ENCODE measurements at regions not wholly inside any gene's neighbourhood (a gene's known extent, or its start where the extent isn't known, plus 50 kb on each side); places are given as distances from the start of the nearest gene placed in this dataset.

DNA sequence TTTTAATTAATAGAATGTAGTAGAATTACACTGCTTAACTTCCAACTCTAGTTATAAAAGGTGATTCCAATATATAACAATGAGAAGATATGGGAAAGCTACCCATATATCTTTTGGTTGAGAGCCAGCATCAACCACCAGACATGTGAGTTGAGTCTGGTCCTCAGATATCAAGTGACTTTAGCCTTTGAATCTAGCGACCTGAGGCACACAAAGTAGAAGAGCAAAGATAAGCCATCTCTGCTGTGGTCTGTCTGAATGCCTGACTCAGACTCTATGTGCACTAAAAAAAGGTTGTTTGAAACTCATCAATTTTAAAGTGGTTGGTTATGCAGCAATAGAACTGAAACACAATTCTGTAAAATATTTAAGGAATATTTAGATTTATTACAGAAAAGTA is 492.5 kb upstream of the SOX9 start:
- no peak overlapping the region for H2AFZ ChIP-seq
- TF ChIP-seq, protein P1, sequence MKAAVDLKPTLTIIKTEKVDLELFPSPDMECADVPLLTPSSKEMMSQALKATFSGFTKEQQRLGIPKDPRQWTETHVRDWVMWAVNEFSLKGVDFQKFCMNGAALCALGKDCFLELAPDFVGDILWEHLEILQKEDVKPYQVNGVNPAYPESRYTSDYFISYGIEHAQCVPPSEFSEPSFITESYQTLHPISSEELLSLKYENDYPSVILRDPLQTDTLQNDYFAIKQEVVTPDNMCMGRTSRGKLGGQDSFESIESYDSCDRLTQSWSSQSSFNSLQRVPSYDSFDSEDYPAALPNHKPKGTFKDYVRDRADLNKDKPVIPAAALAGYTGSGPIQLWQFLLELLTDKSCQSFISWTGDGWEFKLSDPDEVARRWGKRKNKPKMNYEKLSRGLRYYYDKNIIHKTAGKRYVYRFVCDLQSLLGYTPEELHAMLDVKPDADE (IDR thresholded peaks at IDR 0.05): no peak
- no peak for TF ChIP-seq CREB1 (CRISPR knock-in tag; IDR thresholded peaks at IDR 0.05; ENCODE audit: low read depth)
- no peak for TF ChIP-seq ZNF114 (CRISPR knock-in tag; IDR thresholded peaks at IDR 0.05)
- TF ChIP-seq NANOG (IDR thresholded peaks at IDR 0.05; ENCODE audit: borderline replicate concordance): no peak
- no peak for TF ChIP-seq EZH2phosphoT487 (IDR thresholded peaks at IDR 0.05; ENCODE audit: unreplicated experiment)
- no peak for TF ChIP-seq ZNF331 (CRISPR knock-in tag; IDR thresholded peaks at IDR 0.05; ENCODE audit: low read depth)
- TF ChIP-seq, protein P2, sequence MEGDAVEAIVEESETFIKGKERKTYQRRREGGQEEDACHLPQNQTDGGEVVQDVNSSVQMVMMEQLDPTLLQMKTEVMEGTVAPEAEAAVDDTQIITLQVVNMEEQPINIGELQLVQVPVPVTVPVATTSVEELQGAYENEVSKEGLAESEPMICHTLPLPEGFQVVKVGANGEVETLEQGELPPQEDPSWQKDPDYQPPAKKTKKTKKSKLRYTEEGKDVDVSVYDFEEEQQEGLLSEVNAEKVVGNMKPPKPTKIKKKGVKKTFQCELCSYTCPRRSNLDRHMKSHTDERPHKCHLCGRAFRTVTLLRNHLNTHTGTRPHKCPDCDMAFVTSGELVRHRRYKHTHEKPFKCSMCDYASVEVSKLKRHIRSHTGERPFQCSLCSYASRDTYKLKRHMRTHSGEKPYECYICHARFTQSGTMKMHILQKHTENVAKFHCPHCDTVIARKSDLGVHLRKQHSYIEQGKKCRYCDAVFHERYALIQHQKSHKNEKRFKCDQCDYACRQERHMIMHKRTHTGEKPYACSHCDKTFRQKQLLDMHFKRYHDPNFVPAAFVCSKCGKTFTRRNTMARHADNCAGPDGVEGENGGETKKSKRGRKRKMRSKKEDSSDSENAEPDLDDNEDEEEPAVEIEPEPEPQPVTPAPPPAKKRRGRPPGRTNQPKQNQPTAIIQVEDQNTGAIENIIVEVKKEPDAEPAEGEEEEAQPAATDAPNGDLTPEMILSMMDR (conservative IDR thresholded peaks at IDR 0.05; ENCODE audit: low read depth in 2 of 2): no peak
- no peak for TF ChIP-seq EZH2 (IDR thresholded peaks at IDR 0.05; ENCODE audit: low read depth, unreplicated experiment)
- TF ChIP-seq, protein P3, sequence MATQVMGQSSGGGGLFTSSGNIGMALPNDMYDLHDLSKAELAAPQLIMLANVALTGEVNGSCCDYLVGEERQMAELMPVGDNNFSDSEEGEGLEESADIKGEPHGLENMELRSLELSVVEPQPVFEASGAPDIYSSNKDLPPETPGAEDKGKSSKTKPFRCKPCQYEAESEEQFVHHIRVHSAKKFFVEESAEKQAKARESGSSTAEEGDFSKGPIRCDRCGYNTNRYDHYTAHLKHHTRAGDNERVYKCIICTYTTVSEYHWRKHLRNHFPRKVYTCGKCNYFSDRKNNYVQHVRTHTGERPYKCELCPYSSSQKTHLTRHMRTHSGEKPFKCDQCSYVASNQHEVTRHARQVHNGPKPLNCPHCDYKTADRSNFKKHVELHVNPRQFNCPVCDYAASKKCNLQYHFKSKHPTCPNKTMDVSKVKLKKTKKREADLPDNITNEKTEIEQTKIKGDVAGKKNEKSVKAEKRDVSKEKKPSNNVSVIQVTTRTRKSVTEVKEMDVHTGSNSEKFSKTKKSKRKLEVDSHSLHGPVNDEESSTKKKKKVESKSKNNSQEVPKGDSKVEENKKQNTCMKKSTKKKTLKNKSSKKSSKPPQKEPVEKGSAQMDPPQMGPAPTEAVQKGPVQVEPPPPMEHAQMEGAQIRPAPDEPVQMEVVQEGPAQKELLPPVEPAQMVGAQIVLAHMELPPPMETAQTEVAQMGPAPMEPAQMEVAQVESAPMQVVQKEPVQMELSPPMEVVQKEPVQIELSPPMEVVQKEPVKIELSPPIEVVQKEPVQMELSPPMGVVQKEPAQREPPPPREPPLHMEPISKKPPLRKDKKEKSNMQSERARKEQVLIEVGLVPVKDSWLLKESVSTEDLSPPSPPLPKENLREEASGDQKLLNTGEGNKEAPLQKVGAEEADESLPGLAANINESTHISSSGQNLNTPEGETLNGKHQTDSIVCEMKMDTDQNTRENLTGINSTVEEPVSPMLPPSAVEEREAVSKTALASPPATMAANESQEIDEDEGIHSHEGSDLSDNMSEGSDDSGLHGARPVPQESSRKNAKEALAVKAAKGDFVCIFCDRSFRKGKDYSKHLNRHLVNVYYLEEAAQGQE (IDR thresholded peaks at IDR 0.05; ENCODE audit: unreplicated experiment): no peak
- TF ChIP-seq, protein P4, sequence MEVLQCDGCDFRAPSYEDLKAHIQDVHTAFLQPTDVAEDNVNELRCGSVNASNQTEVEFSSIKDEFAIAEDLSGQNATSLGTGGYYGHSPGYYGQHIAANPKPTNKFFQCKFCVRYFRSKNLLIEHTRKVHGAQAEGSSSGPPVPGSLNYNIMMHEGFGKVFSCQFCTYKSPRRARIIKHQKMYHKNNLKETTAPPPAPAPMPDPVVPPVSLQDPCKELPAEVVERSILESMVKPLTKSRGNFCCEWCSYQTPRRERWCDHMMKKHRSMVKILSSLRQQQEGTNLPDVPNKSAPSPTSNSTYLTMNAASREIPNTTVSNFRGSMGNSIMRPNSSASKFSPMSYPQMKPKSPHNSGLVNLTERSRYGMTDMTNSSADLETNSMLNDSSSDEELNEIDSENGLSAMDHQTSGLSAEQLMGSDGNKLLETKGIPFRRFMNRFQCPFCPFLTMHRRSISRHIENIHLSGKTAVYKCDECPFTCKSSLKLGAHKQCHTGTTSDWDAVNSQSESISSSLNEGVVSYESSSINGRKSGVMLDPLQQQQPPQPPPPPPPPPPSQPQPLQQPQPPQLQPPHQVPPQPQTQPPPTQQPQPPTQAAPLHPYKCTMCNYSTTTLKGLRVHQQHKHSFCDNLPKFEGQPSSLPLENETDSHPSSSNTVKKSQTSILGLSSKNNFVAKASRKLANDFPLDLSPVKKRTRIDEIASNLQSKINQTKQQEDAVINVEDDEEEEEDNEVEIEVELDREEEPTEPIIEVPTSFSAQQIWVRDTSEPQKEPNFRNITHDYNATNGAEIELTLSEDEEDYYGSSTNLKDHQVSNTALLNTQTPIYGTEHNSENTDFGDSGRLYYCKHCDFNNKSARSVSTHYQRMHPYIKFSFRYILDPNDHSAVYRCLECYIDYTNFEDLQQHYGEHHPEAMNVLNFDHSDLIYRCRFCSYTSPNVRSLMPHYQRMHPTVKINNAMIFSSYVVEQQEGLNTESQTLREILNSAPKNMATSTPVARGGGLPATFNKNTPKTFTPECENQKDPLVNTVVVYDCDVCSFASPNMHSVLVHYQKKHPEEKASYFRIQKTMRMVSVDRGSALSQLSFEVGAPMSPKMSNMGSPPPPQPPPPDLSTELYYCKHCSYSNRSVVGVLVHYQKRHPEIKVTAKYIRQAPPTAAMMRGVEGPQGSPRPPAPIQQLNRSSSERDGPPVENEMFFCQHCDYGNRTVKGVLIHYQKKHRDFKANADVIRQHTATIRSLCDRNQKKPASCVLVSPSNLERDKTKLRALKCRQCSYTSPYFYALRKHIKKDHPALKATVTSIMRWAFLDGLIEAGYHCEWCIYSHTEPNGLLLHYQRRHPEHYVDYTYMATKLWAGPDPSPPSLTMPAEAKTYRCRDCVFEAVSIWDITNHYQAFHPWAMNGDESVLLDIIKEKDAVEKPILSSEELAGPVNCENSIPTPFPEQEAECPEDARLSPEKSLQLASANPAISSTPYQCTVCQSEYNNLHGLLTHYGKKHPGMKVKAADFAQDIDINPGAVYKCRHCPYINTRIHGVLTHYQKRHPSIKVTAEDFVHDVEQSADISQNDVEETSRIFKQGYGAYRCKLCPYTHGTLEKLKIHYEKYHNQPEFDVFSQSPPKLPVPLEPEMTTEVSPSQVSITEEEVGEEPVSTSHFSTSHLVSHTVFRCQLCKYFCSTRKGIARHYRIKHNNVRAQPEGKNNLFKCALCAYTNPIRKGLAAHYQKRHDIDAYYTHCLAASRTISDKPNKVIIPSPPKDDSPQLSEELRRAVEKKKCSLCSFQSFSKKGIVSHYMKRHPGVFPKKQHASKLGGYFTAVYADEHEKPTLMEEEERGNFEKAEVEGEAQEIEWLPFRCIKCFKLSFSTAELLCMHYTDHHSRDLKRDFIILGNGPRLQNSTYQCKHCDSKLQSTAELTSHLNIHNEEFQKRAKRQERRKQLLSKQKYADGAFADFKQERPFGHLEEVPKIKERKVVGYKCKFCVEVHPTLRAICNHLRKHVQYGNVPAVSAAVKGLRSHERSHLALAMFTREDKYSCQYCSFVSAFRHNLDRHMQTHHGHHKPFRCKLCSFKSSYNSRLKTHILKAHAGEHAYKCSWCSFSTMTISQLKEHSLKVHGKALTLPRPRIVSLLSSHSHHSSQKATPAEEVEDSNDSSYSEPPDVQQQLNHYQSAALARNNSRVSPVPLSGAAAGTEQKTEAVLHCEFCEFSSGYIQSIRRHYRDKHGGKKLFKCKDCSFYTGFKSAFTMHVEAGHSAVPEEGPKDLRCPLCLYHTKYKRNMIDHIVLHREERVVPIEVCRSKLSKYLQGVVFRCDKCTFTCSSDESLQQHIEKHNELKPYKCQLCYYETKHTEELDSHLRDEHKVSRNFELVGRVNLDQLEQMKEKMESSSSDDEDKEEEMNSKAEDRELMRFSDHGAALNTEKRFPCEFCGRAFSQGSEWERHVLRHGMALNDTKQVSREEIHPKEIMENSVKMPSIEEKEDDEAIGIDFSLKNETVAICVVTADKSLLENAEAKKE (CRISPR knock-in tag; IDR thresholded peaks at IDR 0.05): no peak
- no peak for TF ChIP-seq POLR2AphosphoS5 (IDR thresholded peaks at IDR 0.05; ENCODE audit: low read depth)
- no peak for TF ChIP-seq STAT1 (IDR thresholded peaks at IDR 0.05; ENCODE audit: unreplicated experiment)
- TF ChIP-seq JUNB (IDR thresholded peaks at IDR 0.05; ENCODE audit: unreplicated experiment): no peak

More for the DNA sequence above, 492.5 kb upstream of the SOX9 start:
- no peaks in the 10 kb centered on the region for H4K20me1 ChIP-seq (replicated peaks; ENCODE audit: insufficient read depth)
- Mint-ChIP-seq H3K9me3 (no peaks in the 10 kb centered on the region), H3K27me3 (ENCODE audit: insufficient read depth, low read depth, poor library complexity) (no peaks in the 10 kb centered on the region), H3K36me3 (ENCODE audit: low read depth) (no peaks in the 10 kb centered on the region), H3K27ac (no peak overlapping the region), H3K4me3 (no peak overlapping the region), H3K4me1 (no peaks in the 10 kb centered on the region; the same call in 2 of the 3 replicates)
- no peak overlapping the region for H3K4me2 ChIP-seq
- ATAC-seq (no peak), DNase-seq (ENCODE audit: low spot score) (no peak)
- H3F3A ChIP-seq (replicated peaks; ENCODE audit: low read depth): no peaks in the 10 kb centered on the region
- no peaks in the 10 kb centered on the region for H3K4me1 ChIP-seq (ENCODE audit: insufficient read depth)
- H3K27ac ChIP-seq (ENCODE audit: low read depth): no peak overlapping the region
- H3K79me2 ChIP-seq (replicated peaks; ENCODE audit: insufficient read depth): no peaks in the 10 kb centered on the region
- no peak overlapping the region for H3K4me3 ChIP-seq
- H3K36me3 ChIP-seq (ENCODE audit: insufficient read depth): no peaks in the 10 kb centered on the region
- no peaks in the 10 kb centered on the region for H3K27me3 ChIP-seq (ENCODE audit: insufficient read depth)
- 0 out of 2 replicates have a peak, but pooled peaks cover 4% of the 10 kb centered on the region for H3K9me2 ChIP-seq (ENCODE audit: insufficient read depth)

All from GM23338 (cell line).